SK-N-SH treated with all-trans-retinoic acid at 6 μM for 48 hours (cell line): ENCODE measurements at regions not wholly inside any gene's neighbourhood (a gene's known extent, or its start where the extent isn't known, plus 50 kb on each side); places are given as distances from the start of the nearest gene placed in this dataset.

Experiments
- CSDC2 ChIP-seq: fragments of 250-450 bp; sonication (Bioruptor Pico); IDR thresholded peaks from 2 replicates; pipeline ENCODE4 v1.5.0; 2020; ENCODE audit warnings: mild to moderate bottlenecking, moderate library complexity
- POU6F1 ChIP-seq: fragments of 250-450 bp; sonication (Bioruptor Pico); IDR thresholded peaks from 2 replicates; pipeline ENCODE4 v1.8.0; 2021; ENCODE audit warnings: low read depth, mild to moderate bottlenecking, moderate library complexity, borderline replicate concordance
- ZNF8 ChIP-seq: fragments of 450-650 bp; formaldehyde crosslinking; IDR thresholded peaks from 2 replicates; pipeline ENCODE4 v1.5.0; 2020; ENCODE audit warnings: mild to moderate bottlenecking, moderate library complexity

- TF ChIP-seq CSDC2 (CRISPR knock-in tag) (no peak), ZNF8 (CRISPR knock-in tag) (no peak), POU6F1 (no peak)
These were observed 144.2 kb downstream of the BMS1 start for GRCh38 chr10:42926843-42927242.
